ENCODE measurements at regions not wholly inside any gene's neighbourhood (a gene's known extent, or its start where the extent isn't known, plus 50 kb on each side); places are given as distances from the start of the nearest gene placed in this dataset.

DNA sequence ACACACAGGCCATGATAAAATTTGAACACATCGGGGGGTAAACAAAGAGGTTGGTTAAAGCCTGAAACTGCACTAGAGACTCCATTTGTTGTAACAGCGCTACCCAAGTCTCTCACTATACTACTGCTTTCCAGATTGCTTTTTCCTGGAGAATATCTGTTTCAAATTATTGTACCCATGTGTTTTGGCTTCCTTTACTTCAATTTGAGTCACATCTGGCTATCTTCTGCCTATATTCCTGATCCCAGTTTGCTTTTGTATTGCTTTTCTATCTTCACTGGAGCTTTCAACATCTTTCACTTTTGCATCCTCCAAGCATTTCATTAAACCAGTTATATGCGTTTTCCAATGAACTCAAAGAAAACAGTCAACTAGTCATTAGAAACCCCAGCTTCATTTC lies 404.7 kb downstream of the MLLT3 start:
- TF ChIP-seq, protein P1, sequence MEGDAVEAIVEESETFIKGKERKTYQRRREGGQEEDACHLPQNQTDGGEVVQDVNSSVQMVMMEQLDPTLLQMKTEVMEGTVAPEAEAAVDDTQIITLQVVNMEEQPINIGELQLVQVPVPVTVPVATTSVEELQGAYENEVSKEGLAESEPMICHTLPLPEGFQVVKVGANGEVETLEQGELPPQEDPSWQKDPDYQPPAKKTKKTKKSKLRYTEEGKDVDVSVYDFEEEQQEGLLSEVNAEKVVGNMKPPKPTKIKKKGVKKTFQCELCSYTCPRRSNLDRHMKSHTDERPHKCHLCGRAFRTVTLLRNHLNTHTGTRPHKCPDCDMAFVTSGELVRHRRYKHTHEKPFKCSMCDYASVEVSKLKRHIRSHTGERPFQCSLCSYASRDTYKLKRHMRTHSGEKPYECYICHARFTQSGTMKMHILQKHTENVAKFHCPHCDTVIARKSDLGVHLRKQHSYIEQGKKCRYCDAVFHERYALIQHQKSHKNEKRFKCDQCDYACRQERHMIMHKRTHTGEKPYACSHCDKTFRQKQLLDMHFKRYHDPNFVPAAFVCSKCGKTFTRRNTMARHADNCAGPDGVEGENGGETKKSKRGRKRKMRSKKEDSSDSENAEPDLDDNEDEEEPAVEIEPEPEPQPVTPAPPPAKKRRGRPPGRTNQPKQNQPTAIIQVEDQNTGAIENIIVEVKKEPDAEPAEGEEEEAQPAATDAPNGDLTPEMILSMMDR (IDR thresholded peaks at IDR 0.05; ENCODE audit: control extremely low read depth in 1 of 3, insufficient read depth in 1 of 3, low read depth in 1 of 3, low read length in 3 of 3) = no peak
- TF ChIP-seq TAF1 (IDR thresholded peaks at IDR 0.05; ENCODE audit: low read depth, low read length) (no peak), JUND (IDR thresholded peaks at IDR 0.05; ENCODE audit: low read length) (no peak), HDAC6 (IDR thresholded peaks at IDR 0.05; ENCODE audit: low read depth, low read length) (no peak), CREB1 (IDR thresholded peaks at IDR 0.05) (no peak), SP1 (IDR thresholded peaks at IDR 0.05; ENCODE audit: low read depth, low read length) (no peak), GTF2F1 (IDR thresholded peaks at IDR 0.05; ENCODE audit: borderline replicate concordance, low read depth, low read length) (no peak), EP300 (IDR thresholded peaks at IDR 0.05; ENCODE audit: borderline replicate concordance in 1 of 2, low read depth in 2 of 2, low read length in 2 of 2) (no peak), YY1 (IDR thresholded peaks at IDR 0.05; ENCODE audit: low read depth, low read length) (no peak)

Measured in H1 (cell line).